B cell (primary cell): ENCODE measurements at regions not wholly inside any gene's neighbourhood (a gene's known extent, or its start where the extent isn't known, plus 50 kb on each side); places are given as distances from the start of the nearest gene placed in this dataset.

ENCODE experiments used
- EZH2 ChIP-seq: IDR thresholded peaks from 2 replicates; pipeline ENCODE4 v1.6.1; 2012; ENCODE audit warnings: borderline replicate concordance, low read depth, mild to moderate bottlenecking, moderate library complexity, low read length; ENCODE audit not compliant: insufficient read depth, poor library complexity, severe bottlenecking
- TF ChIP-seq, protein P1 (sequence below): fragments of 200-600 bp; IDR thresholded peaks from one replicate; pipeline ENCODE4 v1.8.0; 2022; ENCODE audit warnings: antibody characterized with exemption, mild to moderate bottlenecking

DNA sequence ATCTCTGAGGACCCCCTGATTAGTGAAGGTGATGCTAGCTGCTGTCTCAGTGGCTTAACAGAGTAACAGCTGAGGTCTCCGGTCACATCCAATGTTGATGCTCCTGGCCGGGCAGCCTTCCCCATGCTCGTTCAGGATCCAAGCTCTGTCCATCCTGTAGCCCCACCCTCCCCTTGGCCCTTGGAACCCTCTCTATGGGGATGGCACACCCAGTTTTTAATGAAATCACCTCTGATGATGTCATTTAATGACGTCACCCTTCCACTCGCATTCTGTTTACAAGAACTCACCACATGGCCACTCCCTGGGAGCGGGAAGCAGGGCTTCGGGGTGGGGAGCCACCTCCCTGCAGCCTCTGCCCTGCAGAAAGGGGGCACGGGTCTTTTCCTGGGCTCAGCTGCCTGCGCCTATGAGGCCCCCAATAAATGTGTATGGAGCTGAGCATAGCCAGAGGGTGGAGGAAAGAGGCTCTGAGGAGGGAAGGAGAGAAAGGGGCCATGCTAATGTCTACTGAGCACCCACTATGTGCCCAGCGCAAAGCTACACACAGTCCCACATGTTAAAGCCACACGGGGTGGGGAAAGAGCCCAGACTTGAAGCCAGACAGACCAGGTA is 95.5 kb downstream of the OAT start:
- TF ChIP-seq, protein P1, sequence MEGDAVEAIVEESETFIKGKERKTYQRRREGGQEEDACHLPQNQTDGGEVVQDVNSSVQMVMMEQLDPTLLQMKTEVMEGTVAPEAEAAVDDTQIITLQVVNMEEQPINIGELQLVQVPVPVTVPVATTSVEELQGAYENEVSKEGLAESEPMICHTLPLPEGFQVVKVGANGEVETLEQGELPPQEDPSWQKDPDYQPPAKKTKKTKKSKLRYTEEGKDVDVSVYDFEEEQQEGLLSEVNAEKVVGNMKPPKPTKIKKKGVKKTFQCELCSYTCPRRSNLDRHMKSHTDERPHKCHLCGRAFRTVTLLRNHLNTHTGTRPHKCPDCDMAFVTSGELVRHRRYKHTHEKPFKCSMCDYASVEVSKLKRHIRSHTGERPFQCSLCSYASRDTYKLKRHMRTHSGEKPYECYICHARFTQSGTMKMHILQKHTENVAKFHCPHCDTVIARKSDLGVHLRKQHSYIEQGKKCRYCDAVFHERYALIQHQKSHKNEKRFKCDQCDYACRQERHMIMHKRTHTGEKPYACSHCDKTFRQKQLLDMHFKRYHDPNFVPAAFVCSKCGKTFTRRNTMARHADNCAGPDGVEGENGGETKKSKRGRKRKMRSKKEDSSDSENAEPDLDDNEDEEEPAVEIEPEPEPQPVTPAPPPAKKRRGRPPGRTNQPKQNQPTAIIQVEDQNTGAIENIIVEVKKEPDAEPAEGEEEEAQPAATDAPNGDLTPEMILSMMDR, result no peak
- TF ChIP-seq EZH2, result no peak
